GF-D8 (cell line): ENCODE measurements at regions not wholly inside any gene's neighbourhood (a gene's known extent, or its start where the extent isn't known, plus 50 kb on each side); places are given as distances from the start of the nearest gene placed in this dataset.
"Not testable (repeated sequence)": the region's sequence is repeated elsewhere in the genome, so short reads cannot be mapped to it uniquely, and the experiment has no call there.

Experiments
- DNase-seq: peaks from one replicate; lab custom pipeline; 2025; lab: John Stamatoyannopoulos, UW

- no peak for DNase-seq
Measured at GRCh38 chr1:213417225-213417820, 366.3 kb downstream of the RPS6KC1 start.

GRCh38 chr1:213417846-213418245 lies 366.8 kb downstream of the RPS6KC1 start:
- no peak for DNase-seq

GRCh38 chr1:213418268-213419071 lies 367.4 kb downstream of the RPS6KC1 start:
- DNase-seq, result no peak

GRCh38 chr1:213419401-213420030 lies 368.5 kb downstream of the RPS6KC1 start:
- no peak for DNase-seq

- DNase-seq, result not testable (repeated sequence)
Measured at GRCh38 chr1:213421178-213421577, 370.1 kb downstream of the RPS6KC1 start.

- no peak for DNase-seq
Measured at GRCh38 chr1:213423041-213423440, 372.0 kb downstream of the RPS6KC1 start.

GRCh38 chr1:213423605-213424004 lies 372.6 kb downstream of the RPS6KC1 start:
- DNase-seq, result no peak

GRCh38 chr1:213425376-213426030 lies 374.5 kb downstream of the RPS6KC1 start:
- DNase-seq, result no peak

- DNase-seq, result no peak
Measured at GRCh38 chr1:213429642-213430041, 378.6 kb downstream of the RPS6KC1 start.

- no peak for DNase-seq
Measured at GRCh38 chr1:213435715-213436114, 384.7 kb downstream of the RPS6KC1 start.

- DNase-seq, result no peak
Measured at GRCh38 chr1:213438339-213438738, 387.3 kb downstream of the RPS6KC1 start.

- DNase-seq, result no peak
Measured at GRCh38 chr1:213439703-213440102, 388.7 kb downstream of the RPS6KC1 start.

- no peak for DNase-seq
Measured at GRCh38 chr1:213440766-213441165, 389.7 kb downstream of the RPS6KC1 start.

GRCh38 chr1:213443415-213443814 lies 392.4 kb downstream of the RPS6KC1 start:
- no peak for DNase-seq

- no peak for DNase-seq
Measured at GRCh38 chr1:213444224-213444623, 393.2 kb downstream of the RPS6KC1 start.

- DNase-seq, result no peak
Measured at GRCh38 chr1:213446496-213446895, 395.5 kb downstream of the RPS6KC1 start.

- DNase-seq, result no peak
Measured at GRCh38 chr1:213448360-213448759, 397.3 kb downstream of the RPS6KC1 start.

- no peak for DNase-seq
Measured at GRCh38 chr1:213448776-213449175, 397.7 kb downstream of the RPS6KC1 start.

GRCh38 chr1:213452501-213452900 lies 401.5 kb downstream of the RPS6KC1 start:
- DNase-seq, result no peak

- no peak for DNase-seq
Measured at GRCh38 chr1:213457186-213457585, 406.1 kb downstream of the RPS6KC1 start.

GRCh38 chr1:213457733-213458132 lies 406.7 kb downstream of the RPS6KC1 start:
- DNase-seq, result no peak

- not testable (repeated sequence) for DNase-seq
Measured at GRCh38 chr1:213462374-213462773, 411.3 kb downstream of the RPS6KC1 start.
